MM.1S (cell line): ENCODE measurements at regions not wholly inside any gene's neighbourhood (a gene's known extent, or its start where the extent isn't known, plus 50 kb on each side); places are given as distances from the start of the nearest gene placed in this dataset.

ENCODE experiments used
- DNase-seq: peaks from one replicate; pipeline ENCODE4 v3.0.0-alpha.2; 2015
- H2AFZ ChIP-seq: fragments of 300-600 bp; sonication (generic); 2 replicates; pipeline ENCODE4 v1.6.0; 2016; ENCODE audit warnings: antibody characterized with exemption, low read length
- H3F3A ChIP-seq: fragments of 300-600 bp; sonication (generic); 2 replicates; pipeline ENCODE4 v1.6.1; 2016; ENCODE audit warnings: mild to moderate bottlenecking, antibody characterized with exemption, low read length, moderate library complexity, mixed read lengths; ENCODE audit not compliant: insufficient read depth
- H3K27ac ChIP-seq: fragments of 300-600 bp; sonication (generic); 2 replicates; pipeline ENCODE4 v1.5.1; 2016; ENCODE audit warnings: mild to moderate bottlenecking, low read length
- H3K27me3 ChIP-seq: fragments of 300-600 bp; sonication (generic); replicated peaks from 2 replicates; pipeline ENCODE4 v1.6.0; 2016; ENCODE audit warnings: low read length; ENCODE audit not compliant: insufficient read depth
- H3K36me3 ChIP-seq: fragments of 300-600 bp; sonication (generic); replicated peaks from 2 replicates; pipeline ENCODE4 v1.6.1; 2016; ENCODE audit warnings: mild to moderate bottlenecking, low read length, mixed read lengths; ENCODE audit not compliant: insufficient read depth
- H3K4me1 ChIP-seq: fragments of 300-600 bp; sonication (generic); 2 replicates; pipeline ENCODE4 v1.6.1; 2016; ENCODE audit warnings: low read length, mixed read lengths
- H3K4me2 ChIP-seq: fragments of 300-600 bp; sonication (generic); 2 replicates; pipeline ENCODE4 v1.6.0; 2016; ENCODE audit warnings: low read depth, low read length
- H3K4me3 ChIP-seq: fragments of 300-600 bp; sonication (generic); 2 replicates; pipeline ENCODE4 v1.5.1; 2016; ENCODE audit warnings: low read length, mixed read lengths
- H3K79me2 ChIP-seq: fragments of 300-600 bp; sonication (generic); 2 replicates; pipeline ENCODE4 v1.6.1; 2016; ENCODE audit warnings: mixed run types, low read length, mixed read lengths
- H3K9ac ChIP-seq: fragments of 300-600 bp; sonication (generic); 2 replicates; pipeline ENCODE4 v1.6.1; 2016; ENCODE audit warnings: low read length, mixed read lengths
- H3K9me2 ChIP-seq: fragments of 300-600 bp; sonication (generic); replicated peaks from 2 replicates; pipeline ENCODE4 v1.6.1; 2016; ENCODE audit warnings: mild to moderate bottlenecking, low read length, mixed read lengths; ENCODE audit not compliant: insufficient read depth
- H3K9me3 ChIP-seq: fragments of 300-600 bp; sonication (generic); replicated peaks from 2 replicates; pipeline ENCODE4 v1.6.1; 2016; ENCODE audit warnings: mild to moderate bottlenecking, low read length, mixed read lengths; ENCODE audit not compliant: insufficient read depth
- H4K20me1 ChIP-seq: fragments of 300-600 bp; sonication (generic); 2 replicates; pipeline ENCODE4 v1.6.1; 2016; ENCODE audit warnings: mild to moderate bottlenecking, low read length, moderate library complexity, mixed read lengths; ENCODE audit not compliant: insufficient read depth
- EZH2 ChIP-seq: fragments of 300-600 bp; sonication (generic); optimal IDR thresholded peaks from 2 replicates; pipeline ENCODE3; 2017; ENCODE audit warnings: low read depth, mild to moderate bottlenecking, antibody characterized with exemption, low read length, mixed read lengths
- EZH2phosphoT487 ChIP-seq: fragments of 300-600 bp; sonication (generic); IDR thresholded peaks from 2 replicates; pipeline ENCODE4 v1.6.1; 2018; ENCODE audit warnings: antibody characterized with exemption, low read length
- TF ChIP-seq, protein P1 (sequence below): fragments of 300-600 bp; sonication (generic); IDR thresholded peaks from 2 replicates; pipeline ENCODE4 v1.5.1; 2016; ENCODE audit warnings: antibody characterized with exemption, low read length, mixed read lengths

DNA sequence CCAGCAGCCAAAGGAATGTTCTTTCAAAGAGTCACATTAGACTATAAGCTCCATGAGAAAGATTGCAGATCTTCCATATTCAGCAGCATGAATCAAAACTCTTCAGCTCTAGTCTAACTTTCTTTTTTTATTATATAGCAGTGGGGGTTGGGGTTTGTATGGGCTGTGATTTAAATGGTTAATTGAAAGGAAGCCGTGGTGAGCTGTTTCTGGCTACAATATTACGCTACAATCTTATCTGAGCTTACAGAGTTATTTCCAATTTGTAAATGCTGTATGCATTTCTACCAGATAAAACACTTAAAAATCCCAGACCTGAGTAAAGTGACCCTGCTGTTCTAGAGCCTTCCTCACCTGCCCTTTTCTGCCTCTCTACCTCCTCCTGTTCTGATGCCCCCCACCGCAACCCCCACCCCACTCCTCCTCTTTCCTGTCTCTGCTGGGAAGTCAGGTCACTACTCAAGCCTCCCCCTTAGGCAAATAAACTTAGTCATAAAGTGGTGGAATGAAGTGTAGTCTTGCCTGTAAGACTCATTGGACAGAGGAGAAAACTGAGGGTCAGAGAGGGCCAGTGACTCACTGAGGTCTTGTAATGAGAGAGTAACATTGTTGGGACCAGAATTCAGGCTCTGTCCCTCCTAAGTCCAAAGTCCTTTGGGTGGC lies 1089.5 kb downstream of the BCL11B start:
- H4K20me1 ChIP-seq = no peaks in the 10 kb centered on the region
- H3F3A ChIP-seq = no peaks in the 10 kb centered on the region
- no peaks in the 10 kb centered on the region for H3K9me3 ChIP-seq
- no peak overlapping the region for H3K27ac ChIP-seq
- H2AFZ ChIP-seq = no peak overlapping the region
- DNase-seq = no peak
- no peaks in the 10 kb centered on the region for H3K79me2 ChIP-seq
- TF ChIP-seq, protein P1, sequence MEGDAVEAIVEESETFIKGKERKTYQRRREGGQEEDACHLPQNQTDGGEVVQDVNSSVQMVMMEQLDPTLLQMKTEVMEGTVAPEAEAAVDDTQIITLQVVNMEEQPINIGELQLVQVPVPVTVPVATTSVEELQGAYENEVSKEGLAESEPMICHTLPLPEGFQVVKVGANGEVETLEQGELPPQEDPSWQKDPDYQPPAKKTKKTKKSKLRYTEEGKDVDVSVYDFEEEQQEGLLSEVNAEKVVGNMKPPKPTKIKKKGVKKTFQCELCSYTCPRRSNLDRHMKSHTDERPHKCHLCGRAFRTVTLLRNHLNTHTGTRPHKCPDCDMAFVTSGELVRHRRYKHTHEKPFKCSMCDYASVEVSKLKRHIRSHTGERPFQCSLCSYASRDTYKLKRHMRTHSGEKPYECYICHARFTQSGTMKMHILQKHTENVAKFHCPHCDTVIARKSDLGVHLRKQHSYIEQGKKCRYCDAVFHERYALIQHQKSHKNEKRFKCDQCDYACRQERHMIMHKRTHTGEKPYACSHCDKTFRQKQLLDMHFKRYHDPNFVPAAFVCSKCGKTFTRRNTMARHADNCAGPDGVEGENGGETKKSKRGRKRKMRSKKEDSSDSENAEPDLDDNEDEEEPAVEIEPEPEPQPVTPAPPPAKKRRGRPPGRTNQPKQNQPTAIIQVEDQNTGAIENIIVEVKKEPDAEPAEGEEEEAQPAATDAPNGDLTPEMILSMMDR = no peak
- TF ChIP-seq EZH2phosphoT487 (no peak), EZH2 (no peak)
- no peak overlapping the region for H3K4me3 ChIP-seq
- no peaks in the 10 kb centered on the region for H3K27me3 ChIP-seq
- no peaks in the 10 kb centered on the region for H3K9me2 ChIP-seq
- peaks cover 16% of the 10 kb centered on the region for H3K4me1 ChIP-seq
- no peak overlapping the region for H3K9ac ChIP-seq
- H3K4me2 ChIP-seq = no peak overlapping the region
- no peaks in the 10 kb centered on the region for H3K36me3 ChIP-seq

GRCh38 chr14:98183556-98183955 lies 1088.4 kb downstream of the BCL11B start:
- TF ChIP-seq EZH2 (no peak), EZH2phosphoT487 (no peak)
- TF ChIP-seq, protein P1 = no peak
- H3K4me2 ChIP-seq = no peak overlapping the region
- H2AFZ ChIP-seq = no peak overlapping the region
- H3K36me3 ChIP-seq = no peaks in the 10 kb centered on the region
- no peaks in the 10 kb centered on the region for H3K79me2 ChIP-seq
- no peak overlapping the region for H3K27ac ChIP-seq
- no peaks in the 10 kb centered on the region for H3K9me2 ChIP-seq
- no peaks in the 10 kb centered on the region for H3K9me3 ChIP-seq
- no peak for DNase-seq
- no peaks in the 10 kb centered on the region for H3K27me3 ChIP-seq
- H4K20me1 ChIP-seq = no peaks in the 10 kb centered on the region
- H3K4me3 ChIP-seq = no peak overlapping the region
- H3F3A ChIP-seq = no peaks in the 10 kb centered on the region
- peaks cover 17% of the 10 kb centered on the region for H3K4me1 ChIP-seq
- no peak overlapping the region for H3K9ac ChIP-seq

DNA sequence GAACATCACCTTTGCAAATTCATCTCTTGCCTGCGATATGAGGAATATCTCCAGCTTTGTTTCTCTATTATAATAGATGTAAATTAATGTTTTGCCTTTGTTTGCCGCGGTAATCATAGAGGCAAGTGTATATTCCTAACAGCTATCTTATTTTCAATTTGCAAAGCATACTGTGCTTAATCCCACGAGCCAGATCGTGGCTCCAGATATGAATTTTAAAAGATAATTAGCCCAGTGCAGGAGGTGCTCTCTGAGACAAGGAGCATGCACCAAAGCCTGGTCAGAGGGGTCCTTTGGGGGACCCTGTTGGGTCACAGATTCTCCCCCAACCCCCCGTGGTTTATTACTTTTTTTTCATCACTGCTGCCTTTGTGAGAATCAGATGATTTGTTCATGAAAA lies 1087.5 kb downstream of the BCL11B start:
- no peak for DNase-seq
- H3K4me3 ChIP-seq = no peak overlapping the region

More for the DNA sequence above, 1087.5 kb downstream of the BCL11B start:
- H3K79me2 ChIP-seq = no peaks in the 10 kb centered on the region
- H3F3A ChIP-seq = no peaks in the 10 kb centered on the region
- no peak overlapping the region for H3K4me2 ChIP-seq
- H3K27ac ChIP-seq = no peak overlapping the region
- no peak overlapping the region for H3K9ac ChIP-seq
- TF ChIP-seq, protein P1 = no peak
- H3K4me1 ChIP-seq = peaks cover 26% of the 10 kb centered on the region
- H3K9me3 ChIP-seq = no peaks in the 10 kb centered on the region
- H3K36me3 ChIP-seq = no peaks in the 10 kb centered on the region
- no peak overlapping the region for H2AFZ ChIP-seq
- no peaks in the 10 kb centered on the region for H3K27me3 ChIP-seq
- H3K9me2 ChIP-seq = no peaks in the 10 kb centered on the region
- no peaks in the 10 kb centered on the region for H4K20me1 ChIP-seq
